Activated T-helper 9 cell treated with anti-CD3 and anti-CD28 coated beads, Interleukin-2, amount 50 U/mL, for 16 hours (primary cell): ENCODE measurements at regions not wholly inside any gene's neighbourhood (a gene's known extent, or its start where the extent isn't known, plus 50 kb on each side); places are given as distances from the start of the nearest gene placed in this dataset.

Experiments used
- DNase-seq: peaks from one replicate; pipeline ENCODE4 v3.0.0-alpha.2; 2020; ENCODE audit warnings: low read depth

DNA sequence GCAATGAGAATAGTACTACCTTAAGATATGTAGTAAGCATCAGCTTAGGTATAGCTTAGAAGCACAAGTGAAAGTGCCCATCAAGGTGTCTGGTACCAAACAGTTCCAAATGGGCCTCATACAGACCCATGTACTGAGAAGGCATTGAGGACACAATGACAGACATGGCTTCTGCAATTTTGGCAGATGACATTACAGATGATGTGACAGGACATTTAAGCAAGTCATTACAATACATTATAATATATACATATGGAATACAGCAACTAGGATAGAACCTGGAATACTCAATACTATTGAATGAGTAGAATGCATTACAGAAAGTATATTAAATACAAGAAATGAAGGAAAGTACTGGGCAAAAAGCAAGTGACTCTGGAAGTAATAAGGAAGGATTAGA, 256.4 kb downstream of the GXYLT1 start:
- DNase-seq: no peak

GRCh38 chr12:41881891-41882805, 262.5 kb downstream of the GXYLT1 start:
- no peak for DNase-seq

GRCh38 chr12:41869432-41869831, 275.2 kb downstream of the GXYLT1 start:
- DNase-seq: no peak

GRCh38 chr12:41866878-41867430, 277.7 kb downstream of the GXYLT1 start:
- DNase-seq: no peak

DNA sequence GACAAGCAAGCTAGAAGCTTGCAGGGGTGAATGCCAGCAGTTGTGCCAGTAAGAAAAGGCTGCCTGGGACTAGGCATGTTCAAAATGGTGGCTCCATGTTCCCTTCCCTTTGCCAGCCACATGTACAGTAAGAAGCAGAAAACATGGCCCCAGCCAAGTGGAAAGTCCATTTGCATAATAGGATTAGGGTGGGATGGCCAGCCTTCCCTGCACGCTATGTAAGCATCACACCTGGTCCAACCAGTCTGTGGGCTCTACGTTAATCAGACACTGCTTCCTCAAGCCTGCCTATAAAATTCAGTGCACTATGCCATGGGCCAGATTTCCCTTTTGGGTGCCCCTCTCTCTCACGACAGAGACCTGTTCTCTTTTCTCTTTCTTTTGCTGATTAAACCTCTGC, 288.4 kb downstream of the GXYLT1 start:
- DNase-seq: no peak

- DNase-seq: no peak
Measured at GRCh38 chr12:41850046-41850445, 294.6 kb downstream of the GXYLT1 start.

GRCh38 chr12:41846718-41847117, 298.0 kb downstream of the GXYLT1 start:
- no peak for DNase-seq

GRCh38 chr12:41836416-41836815, 308.3 kb downstream of the GXYLT1 start:
- DNase-seq: no peak

- no peak for DNase-seq
Measured at GRCh38 chr12:41835556-41835955, 309.1 kb downstream of the GXYLT1 start.

DNA sequence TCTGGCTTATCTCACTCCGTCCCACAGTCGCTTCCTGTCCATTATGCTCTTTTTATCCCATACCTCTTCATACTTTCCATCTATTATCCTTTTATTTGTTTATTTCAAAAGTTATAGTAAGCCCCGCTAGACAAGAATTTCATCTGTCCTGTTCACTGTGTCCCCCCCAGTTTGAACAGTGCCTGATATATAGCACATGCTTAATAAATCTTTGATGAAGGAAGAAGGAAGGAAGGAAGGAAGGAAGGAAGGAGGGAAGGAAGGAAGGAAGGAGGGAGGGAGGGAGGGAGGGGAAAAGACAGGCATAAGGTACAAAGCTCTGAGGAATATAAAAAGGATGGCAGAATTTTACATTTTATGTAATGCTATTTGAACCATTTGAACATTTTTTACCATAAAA, 324.7 kb downstream of the GXYLT1 start:
- DNase-seq: no peak

- DNase-seq: no peak
Measured at GRCh38 chr12:41804026-41804425, 340.6 kb downstream of the GXYLT1 start.

DNA sequence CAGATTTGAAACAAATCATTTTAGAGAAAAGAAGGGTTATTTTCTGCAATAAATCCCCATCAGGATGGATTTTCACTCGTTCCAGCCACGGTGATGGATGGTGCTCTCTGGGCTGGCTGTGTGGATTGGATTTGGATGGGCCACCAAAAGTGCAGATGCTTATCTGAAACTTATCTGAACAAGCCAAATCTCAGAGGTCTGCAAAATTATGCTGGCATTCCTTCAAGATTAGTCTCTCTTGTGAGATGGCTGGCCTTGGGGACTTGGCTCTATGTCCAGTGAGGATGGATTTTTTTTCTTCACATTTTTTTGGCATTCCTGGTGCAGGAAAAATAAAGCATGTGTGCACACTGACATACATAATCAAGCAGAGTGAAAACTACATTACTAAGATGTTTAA, 341.9 kb downstream of the GXYLT1 start:
- no peak for DNase-seq

DNA sequence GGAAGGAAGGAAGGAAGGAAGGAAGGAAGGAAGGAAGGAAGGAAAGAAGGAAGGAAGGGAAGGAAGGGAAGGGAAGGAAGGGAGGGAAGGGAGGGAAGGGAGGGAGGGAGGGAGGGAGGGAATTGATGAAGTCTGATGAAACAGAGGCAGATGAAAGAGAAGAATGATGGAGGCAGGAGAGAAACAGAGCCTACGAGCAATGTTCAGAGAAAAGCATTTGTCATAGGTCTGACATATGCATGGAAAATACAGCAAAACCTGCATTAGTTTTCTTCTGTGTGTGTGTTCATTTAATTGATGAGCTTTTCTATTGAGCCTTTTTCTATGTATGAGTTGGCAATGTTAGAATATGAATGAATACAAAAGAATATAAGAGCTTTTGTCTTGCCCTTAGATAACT, 343.4 kb downstream of the GXYLT1 start:
- DNase-seq: no peak

DNA sequence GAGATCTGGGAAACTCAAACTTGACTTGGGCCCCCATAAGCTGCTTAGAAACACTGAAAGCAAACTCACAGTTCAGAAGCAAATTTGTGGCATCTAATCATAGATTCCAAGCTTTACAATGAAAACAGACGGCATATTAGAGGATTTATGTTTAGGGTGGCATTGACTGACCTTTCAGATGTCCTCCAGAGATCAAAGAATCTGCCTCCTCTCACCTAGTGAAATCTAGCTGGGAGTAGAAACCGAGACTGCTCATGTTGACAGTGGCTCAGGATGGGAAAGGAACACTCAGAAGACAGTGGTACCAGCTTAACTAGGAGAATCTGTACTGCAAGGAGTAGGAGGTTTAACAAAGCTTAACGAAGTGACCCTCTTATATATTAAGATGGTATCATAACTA, 345.0 kb downstream of the GXYLT1 start:
- DNase-seq: no peak

DNA sequence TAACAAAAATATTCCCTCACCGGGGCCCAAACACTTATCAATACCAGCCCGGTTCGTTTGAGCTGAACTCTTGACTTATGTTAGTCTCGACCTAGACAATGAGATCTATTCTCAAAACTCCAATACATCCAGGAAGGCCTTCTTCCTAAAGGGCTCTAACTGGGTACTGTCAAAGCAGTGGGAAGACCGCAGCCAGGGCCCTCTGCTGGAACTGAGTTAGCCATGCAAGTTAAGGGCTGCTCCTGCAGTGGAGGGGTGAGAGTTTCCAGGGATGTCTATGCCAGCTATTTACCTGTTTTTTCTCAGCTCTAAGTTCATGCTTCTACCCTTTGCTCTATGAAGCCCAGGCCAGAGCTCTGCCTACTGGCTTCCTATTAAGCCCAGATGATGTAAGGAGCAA, 348.8 kb downstream of the GXYLT1 start:
- DNase-seq: no peak

DNA sequence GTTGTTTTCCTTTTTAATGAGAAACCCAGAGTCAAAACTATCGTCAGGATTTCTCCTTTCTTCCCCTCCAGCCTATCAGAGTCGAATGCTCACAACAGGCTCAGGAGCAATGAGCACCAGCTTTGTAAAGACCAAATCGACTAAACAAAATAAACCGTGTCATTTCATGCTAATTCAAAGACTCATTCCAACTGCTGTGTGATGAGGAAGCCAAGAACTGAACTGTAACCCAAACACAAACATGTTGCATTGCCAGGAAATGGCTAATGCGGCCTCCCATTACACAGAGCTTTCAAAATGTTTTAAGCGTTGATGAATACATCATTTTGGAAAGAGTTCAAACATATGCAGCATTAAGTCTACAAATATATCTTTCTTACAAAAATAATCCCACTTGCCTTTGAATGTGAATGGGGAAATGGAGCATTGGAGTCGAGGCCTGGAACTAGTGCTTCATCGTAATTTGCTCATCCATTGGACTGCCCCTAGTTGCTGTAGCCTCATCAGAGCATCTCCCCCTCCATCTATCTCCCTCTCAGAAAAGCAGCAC, 349.5 kb downstream of the GXYLT1 start:
- no peak for DNase-seq

DNA sequence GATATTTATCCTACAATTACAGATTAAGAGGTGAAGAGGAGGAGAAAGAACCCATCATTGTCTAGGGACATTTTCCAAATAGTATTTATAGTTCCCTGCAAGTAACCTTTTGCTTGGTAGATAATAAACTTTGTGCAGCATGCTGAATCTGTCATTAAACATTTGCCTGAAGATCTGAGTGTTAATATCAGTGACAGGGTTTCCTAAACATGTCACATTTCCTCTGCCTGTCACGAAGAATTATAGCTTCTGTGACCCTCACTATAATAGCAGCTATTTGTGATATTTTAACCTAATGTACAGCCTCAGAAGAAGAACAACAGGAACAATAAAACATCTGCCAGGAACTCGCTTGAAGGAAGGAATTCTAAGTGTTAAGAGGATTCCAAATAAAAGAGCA, 350.3 kb downstream of the GXYLT1 start:
- DNase-seq: no peak

- no peak for DNase-seq
Measured at GRCh38 chr12:41784957-41785356, 359.7 kb downstream of the GXYLT1 start.

- no peak for DNase-seq
Measured at GRCh38 chr12:41778934-41779333, 365.7 kb downstream of the GXYLT1 start.

GRCh38 chr12:41777064-41777790, 367.4 kb downstream of the GXYLT1 start:
- DNase-seq: no peak

DNA sequence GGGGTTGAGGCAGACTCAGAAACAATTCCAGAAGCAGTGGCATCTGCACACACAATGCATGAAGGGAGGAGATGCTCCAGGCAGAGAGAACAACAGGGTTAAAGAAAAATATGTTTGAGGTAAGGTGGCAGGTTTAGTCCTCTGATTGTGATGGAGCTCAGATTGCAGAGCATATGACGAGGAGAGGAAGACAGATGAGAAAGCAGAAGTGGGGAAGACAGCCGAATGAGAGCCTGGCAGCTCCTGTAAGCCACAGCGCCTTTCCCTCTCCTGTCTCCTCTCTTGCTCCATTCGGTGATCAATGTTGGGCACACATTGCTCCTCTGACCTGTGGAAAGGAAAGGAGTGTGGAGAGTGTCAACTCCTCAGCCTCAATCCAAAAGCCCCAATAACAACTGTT, 372.2 kb downstream of the GXYLT1 start:
- no peak for DNase-seq

DNA sequence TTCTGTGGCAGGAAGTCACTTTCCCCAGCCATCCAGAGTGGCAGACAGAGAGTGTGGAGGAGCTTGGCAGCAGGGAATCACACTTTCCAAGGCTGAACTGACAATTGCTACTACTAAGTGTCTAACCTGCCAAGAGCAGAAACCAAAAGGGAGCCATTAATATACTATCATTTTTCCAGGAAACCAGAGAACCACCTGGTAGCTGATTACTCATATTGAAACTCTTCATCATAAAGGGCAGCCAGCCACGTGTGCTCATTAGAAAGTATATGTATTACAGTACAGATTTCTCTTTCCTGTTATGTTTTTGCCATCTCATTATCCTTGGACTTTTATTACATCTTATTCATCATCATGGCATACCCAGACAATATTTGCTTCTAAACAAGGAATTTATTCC, 374.9 kb downstream of the GXYLT1 start:
- no peak for DNase-seq

DNA sequence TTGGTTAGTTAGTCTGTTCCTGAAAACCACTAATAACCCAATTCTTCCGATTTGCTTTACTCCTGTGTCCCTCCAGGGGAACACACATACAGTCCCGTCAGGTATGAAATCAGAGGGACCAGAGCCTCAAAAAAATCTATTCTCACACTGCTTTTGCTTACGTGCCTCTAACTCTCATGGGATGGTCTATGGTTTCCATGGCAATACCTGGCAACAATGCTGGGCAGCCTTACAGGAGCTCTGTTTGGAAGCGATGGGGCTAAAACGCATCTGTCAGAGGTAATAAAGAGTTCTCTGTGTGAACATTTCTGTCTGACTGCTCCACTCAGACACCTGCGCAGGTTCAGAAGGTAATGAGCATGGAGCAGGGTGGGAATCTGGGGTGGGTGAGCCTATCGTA, 376.2 kb downstream of the GXYLT1 start:
- no peak for DNase-seq
